Neural cell (in vitro differentiated cells): ENCODE measurements at regions not wholly inside any gene's neighbourhood (a gene's known extent, or its start where the extent isn't known, plus 50 kb on each side); places are given as distances from the start of the nearest gene placed in this dataset.

Experiments
- H2AFZ ChIP-seq: fragments of 200-600, 300-800 bp; sonication (generic), shearing (Covaris generic); 2 replicates; pipeline ENCODE4 v1.6.0; 2014; ENCODE audit warnings: low read depth, mild to moderate bottlenecking, antibody characterized with exemption, low read length, moderate library complexity
- H3F3A ChIP-seq: fragments of 200-600 bp; shearing (Covaris generic); 2 replicates; pipeline ENCODE4 v1.6.1; 2016; ENCODE audit warnings: mild to moderate bottlenecking, moderate library complexity, mixed read lengths, antibody characterized with exemption, low read length; ENCODE audit not compliant: insufficient read depth, poor library complexity, severe bottlenecking
- H3K27ac ChIP-seq: fragments of 200-600, 300-800 bp; sonication (generic), shearing (Covaris generic); 2 replicates; pipeline ENCODE4 v1.5.1; 2014; ENCODE audit warnings: mild to moderate bottlenecking, low read length, moderate library complexity
- H3K27me3 ChIP-seq: fragments of 300-800, 200-600 bp; sonication (generic), shearing (Covaris generic); 2 replicates; pipeline ENCODE4 v1.6.0; 2014; ENCODE audit warnings: mild to moderate bottlenecking, low read depth, low read length, moderate library complexity; ENCODE audit not compliant: insufficient read depth
- H3K36me3 ChIP-seq: fragments of 300-800, 200-600 bp; sonication (generic), shearing (Covaris generic); 2 replicates; pipeline ENCODE4 v1.5.1; 2014; ENCODE audit warnings: mild to moderate bottlenecking, antibody characterized with exemption, low read length, moderate library complexity; ENCODE audit not compliant: insufficient read depth
- H3K4me2 ChIP-seq: fragments of 300-800, 200-600 bp; sonication (generic), shearing (Covaris generic); 2 replicates; pipeline ENCODE4 v1.6.0; 2014; ENCODE audit warnings: mild to moderate bottlenecking, low read length
- H3K4me3 ChIP-seq: fragments of 300-800, 200-600 bp; sonication (generic), shearing (Covaris generic); 2 replicates; pipeline ENCODE4 v1.5.1; 2014; ENCODE audit warnings: mild to moderate bottlenecking, low read length, moderate library complexity
- H3K79me2 ChIP-seq: fragments of 200-600 bp; shearing (Covaris generic); replicated peaks from 2 replicates; pipeline ENCODE4 v1.6.0; 2014; ENCODE audit warnings: mild to moderate bottlenecking, low read length, moderate library complexity; ENCODE audit not compliant: insufficient read depth
- H3K9ac ChIP-seq: fragments of 300-800, 200-600 bp; sonication (generic), shearing (Covaris generic); 2 replicates; pipeline ENCODE4 v1.6.1; 2016; ENCODE audit warnings: mild to moderate bottlenecking, low read length, mixed read lengths
- H3K9me2 ChIP-seq: fragments of 200-600 bp; shearing (Covaris generic); 2 replicates; pipeline ENCODE4 v1.6.1; 2016; ENCODE audit warnings: mild to moderate bottlenecking, low read length, mixed read lengths; ENCODE audit not compliant: insufficient read depth
- H3K9me3 ChIP-seq: fragments of 200-600, 300-800 bp; sonication (generic), shearing (Covaris generic); 2 replicates; pipeline ENCODE4 v1.6.1; 2016; ENCODE audit warnings: mild to moderate bottlenecking, mixed run types, low read length, moderate library complexity, mixed read lengths
- H4K20me1 ChIP-seq: fragments of 200-600 bp; shearing (Covaris generic); 2 replicates; pipeline ENCODE4 v1.6.1; 2016; ENCODE audit warnings: mild to moderate bottlenecking, mixed run types; ENCODE audit not compliant: insufficient read depth
- CTCF ChIP-seq: fragments of 450-650 bp; IDR thresholded peaks from 2 replicates; pipeline ENCODE4 v1.5.1; 2014; ENCODE audit warnings: antibody characterized with exemption, mild to moderate bottlenecking, moderate library complexity; ENCODE audit not compliant: poor library complexity, severe bottlenecking
- EP300 ChIP-seq: fragments of 450-650 bp; conservative IDR thresholded peaks from 2 replicates; pipeline ENCODE4 v1.6.1; 2014; ENCODE audit warnings: antibody characterized with exemption, mild to moderate bottlenecking, moderate library complexity; ENCODE audit not compliant: poor library complexity, severe bottlenecking
- EZH2 ChIP-seq: fragments of 200-600, 300-800 bp; shearing (Covaris generic), sonication (generic); IDR thresholded peaks from 2 replicates; pipeline ENCODE4 v1.6.1; 2014; ENCODE audit warnings: antibody characterized with exemption, low read length, borderline replicate concordance, mild to moderate bottlenecking; ENCODE audit not compliant: insufficient read depth, poor library complexity, severe bottlenecking
- MXI1 ChIP-seq: fragments of 450-650 bp; conservative IDR thresholded peaks from 2 replicates; pipeline ENCODE4 v1.6.1; 2014; ENCODE audit warnings: antibody characterized with exemption, mild to moderate bottlenecking; ENCODE audit not compliant: poor library complexity, severe bottlenecking
- POLR2AphosphoS5 ChIP-seq: IDR thresholded peaks from 2 replicates; pipeline ENCODE4 v1.6.1; 2012
- RAD21 ChIP-seq: fragments of 450-650 bp; conservative IDR thresholded peaks from 2 replicates; pipeline ENCODE4 v1.6.1; 2014; ENCODE audit warnings: antibody characterized with exemption, mild to moderate bottlenecking, moderate library complexity
- REST ChIP-seq: IDR thresholded peaks from 2 replicates; pipeline ENCODE4 v1.6.1; 2012; ENCODE audit warnings: borderline replicate concordance
- SMC3 ChIP-seq: fragments of 450-650 bp; conservative IDR thresholded peaks from 2 replicates; pipeline ENCODE4 v1.6.1; 2014; ENCODE audit warnings: antibody characterized with exemption, mild to moderate bottlenecking, moderate library complexity; ENCODE audit not compliant: poor library complexity
- TAF1 ChIP-seq: IDR thresholded peaks from 2 replicates; pipeline ENCODE4 v1.6.1; 2012; ENCODE audit warnings: low read depth

GRCh38 chr2:150135223-150135883, 352.1 kb downstream of the RND3 start:
- Histone ChIP-seq H2AFZ (no peak overlapping the region), H3K9ac (no peak overlapping the region), H3K4me3 (no peak overlapping the region), H4K20me1 (no peaks in the 10 kb centered on the region), H3K4me2 (no peak overlapping the region), H3K9me2 (no peaks in the 10 kb centered on the region), H3K27ac (no peak overlapping the region), H3F3A (no peaks in the 10 kb centered on the region), H3K27me3 (no peaks in the 10 kb centered on the region), H3K9me3 (no peaks in the 10 kb centered on the region), H3K36me3 (no peaks in the 10 kb centered on the region), H3K79me2 (no peaks in the 10 kb centered on the region)
- TF ChIP-seq EP300 (no peak), SMC3 (no peak), MXI1 (no peak), CTCF (no peak), EZH2 (no peak), RAD21 (no peak), TAF1 (no peak), POLR2AphosphoS5 (no peak), REST (no peak)

GRCh38 chr2:150134223-150134857, 353.1 kb downstream of the RND3 start:
- H3F3A ChIP-seq, result no peaks in the 10 kb centered on the region
- H4K20me1 ChIP-seq, result no peaks in the 10 kb centered on the region
- no peaks in the 10 kb centered on the region for H3K27me3 ChIP-seq
- H3K4me2 ChIP-seq, result no peak overlapping the region
- no peak overlapping the region for H2AFZ ChIP-seq
- no peak overlapping the region for H3K27ac ChIP-seq
- no peaks in the 10 kb centered on the region for H3K9me3 ChIP-seq
- H3K9me2 ChIP-seq, result no peaks in the 10 kb centered on the region
- TF ChIP-seq MXI1, result no peak
- no peak for TF ChIP-seq TAF1
- no peak for TF ChIP-seq POLR2AphosphoS5
- TF ChIP-seq EZH2, result no peak
- TF ChIP-seq RAD21, result no peak
- no peak for TF ChIP-seq SMC3
- no peak for TF ChIP-seq REST
- TF ChIP-seq EP300, result no peak
- no peak for TF ChIP-seq CTCF
- H3K36me3 ChIP-seq, result no peaks in the 10 kb centered on the region
- H3K79me2 ChIP-seq, result no peaks in the 10 kb centered on the region
- H3K9ac ChIP-seq, result no peak overlapping the region
- no peak overlapping the region for H3K4me3 ChIP-seq
